HS-5 (cell line): ENCODE measurements at regions not wholly inside any gene's neighbourhood (a gene's known extent, or its start where the extent isn't known, plus 50 kb on each side); places are given as distances from the start of the nearest gene placed in this dataset.

ENCODE experiments used
- DNase-seq: peaks from one replicate; pipeline ENCODE4 v3.0.0-alpha.2; 2012; ENCODE audit warnings: low read depth

DNA sequence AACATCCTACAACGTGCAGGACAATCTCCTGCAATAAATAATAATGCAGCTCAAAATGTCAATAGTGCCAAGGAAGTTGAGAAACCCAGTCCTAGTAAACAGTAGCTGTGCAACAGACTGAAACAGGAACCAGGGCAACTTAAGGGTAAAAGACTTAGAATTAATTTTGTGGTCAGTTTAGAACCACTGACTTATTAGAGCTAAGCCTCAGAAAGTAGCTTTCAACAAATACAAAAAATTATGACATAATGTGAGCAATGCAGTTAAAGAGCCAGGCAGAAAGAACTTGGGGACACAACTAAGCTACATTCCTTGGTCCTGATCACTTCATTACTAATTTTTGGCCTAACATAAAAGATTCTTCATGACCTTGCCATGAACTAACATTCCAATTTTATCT lies 195.4 kb downstream of the MACC1 start:
- no peak for DNase-seq

- DNase-seq: no peak
Measured at GRCh38 chr7:20021066-20021465, 196.1 kb downstream of the MACC1 start.

DNA sequence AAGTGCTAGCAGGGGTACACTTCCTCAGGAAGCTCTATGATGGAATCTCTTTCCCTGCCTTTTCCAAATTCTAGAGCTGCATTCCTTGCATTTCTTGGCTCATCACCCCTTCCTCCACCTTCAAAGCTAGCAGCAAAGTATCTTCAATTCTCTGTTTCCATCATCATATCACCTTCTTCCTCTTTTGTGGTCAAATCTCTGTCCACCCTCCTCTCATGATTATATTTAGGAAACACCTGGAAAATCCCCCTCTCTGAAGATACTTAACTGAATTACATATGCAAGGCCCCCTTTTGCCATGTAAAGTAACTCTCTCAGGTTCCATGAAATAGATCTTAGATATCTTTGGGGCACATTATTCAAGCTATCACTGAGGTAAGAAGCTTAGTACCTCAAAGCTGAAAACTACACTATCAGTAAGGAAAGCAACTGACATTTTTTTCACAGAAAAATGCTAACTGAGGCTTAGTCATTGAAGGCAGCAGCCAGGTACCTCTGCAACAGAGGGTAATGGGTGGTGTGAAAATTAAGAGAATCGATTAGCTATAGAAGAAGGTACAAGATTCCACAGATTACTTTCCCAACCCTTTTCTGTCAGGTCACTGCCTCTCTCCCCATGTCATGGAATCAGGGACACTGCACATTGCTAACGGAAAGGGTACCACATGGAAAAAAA lies 197.3 kb downstream of the MACC1 start:
- DNase-seq: no peak

DNA sequence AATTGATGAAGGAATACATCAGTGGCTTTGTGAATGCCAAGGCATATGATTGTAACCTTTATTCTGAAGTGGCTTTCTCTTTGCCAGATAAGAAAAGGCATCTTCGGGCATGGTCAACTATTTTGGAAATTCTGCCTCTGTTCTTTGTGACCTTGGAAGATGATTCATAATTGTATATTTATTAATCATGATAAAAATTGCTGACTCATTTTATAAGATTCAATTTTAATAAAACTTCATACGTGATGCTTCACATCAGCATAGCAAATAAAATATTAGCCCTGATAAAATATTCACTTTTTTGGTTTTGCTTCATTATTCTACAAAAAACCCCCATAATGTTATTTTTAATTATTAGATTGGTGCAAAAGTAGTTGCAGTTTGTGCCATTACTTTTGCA lies 200.5 kb downstream of the MACC1 start:
- no peak for DNase-seq

- no peak for DNase-seq
Measured at GRCh38 chr7:20013536-20013935, 203.6 kb downstream of the MACC1 start.

- DNase-seq: no peak
Measured at GRCh38 chr7:20012100-20012499, 205.1 kb downstream of the MACC1 start.

DNA sequence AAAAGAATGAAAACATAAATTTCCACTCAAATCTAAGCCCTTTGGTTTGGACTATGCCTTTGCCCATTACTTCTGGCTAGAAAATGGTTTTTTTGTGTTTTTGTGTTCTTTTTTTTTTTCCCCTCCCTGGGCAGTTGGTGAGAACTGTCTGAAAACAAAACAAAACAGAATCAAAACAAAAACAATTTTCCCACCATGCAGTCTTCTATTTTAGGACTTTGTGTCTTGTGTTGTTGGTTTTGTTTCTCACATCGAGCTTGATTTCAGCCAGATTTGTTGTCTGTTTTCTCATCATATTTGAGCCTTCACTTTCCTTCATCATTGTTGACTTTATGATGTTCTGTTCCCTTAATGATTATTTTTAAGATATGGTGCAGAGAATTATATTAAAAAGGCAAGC lies 206.3 kb downstream of the MACC1 start:
- DNase-seq: no peak

- no peak for DNase-seq
Measured at GRCh38 chr7:20007510-20007909, 209.7 kb downstream of the MACC1 start.

GRCh38 chr7:20005081-20005480 lies 212.1 kb downstream of the MACC1 start:
- no peak for DNase-seq

DNA sequence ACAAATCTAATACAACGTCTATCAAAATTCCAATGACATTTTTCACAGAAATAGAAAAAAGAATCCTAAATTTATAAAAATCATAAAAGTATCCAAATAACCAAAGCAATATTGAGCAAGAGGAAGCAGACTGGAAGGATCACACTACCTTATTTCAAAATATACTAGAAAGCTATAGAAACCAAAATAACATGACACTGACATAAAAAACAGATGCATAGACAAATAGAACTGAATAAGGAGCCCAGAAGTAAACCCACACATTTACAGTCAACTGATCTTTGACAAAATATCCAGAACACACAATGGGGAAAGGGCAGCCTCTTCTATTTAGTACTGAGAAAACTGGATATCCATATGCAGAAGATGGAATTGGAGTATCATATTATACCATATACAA lies 217.5 kb downstream of the MACC1 start:
- DNase-seq: no peak

DNA sequence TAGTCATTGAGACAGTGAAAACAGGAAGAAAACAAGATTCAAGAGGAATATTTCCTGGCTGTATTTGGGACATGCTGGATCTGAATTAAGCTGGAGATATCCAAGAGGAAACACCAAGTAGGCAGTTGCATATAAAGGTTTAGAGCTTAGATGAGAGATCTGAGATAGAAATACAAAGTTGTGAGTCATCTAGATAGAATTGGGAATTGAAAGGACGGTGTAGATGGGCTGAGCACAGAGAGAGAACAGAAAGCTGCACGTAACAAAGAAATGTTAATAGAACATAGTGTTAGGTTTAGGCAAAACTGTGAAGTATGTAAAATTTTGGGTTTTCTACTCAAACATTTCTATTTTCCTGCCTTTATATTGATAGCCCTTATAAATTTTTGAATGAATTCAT lies 218.5 kb upstream of the TMEM196 start:
- DNase-seq: no peak

DNA sequence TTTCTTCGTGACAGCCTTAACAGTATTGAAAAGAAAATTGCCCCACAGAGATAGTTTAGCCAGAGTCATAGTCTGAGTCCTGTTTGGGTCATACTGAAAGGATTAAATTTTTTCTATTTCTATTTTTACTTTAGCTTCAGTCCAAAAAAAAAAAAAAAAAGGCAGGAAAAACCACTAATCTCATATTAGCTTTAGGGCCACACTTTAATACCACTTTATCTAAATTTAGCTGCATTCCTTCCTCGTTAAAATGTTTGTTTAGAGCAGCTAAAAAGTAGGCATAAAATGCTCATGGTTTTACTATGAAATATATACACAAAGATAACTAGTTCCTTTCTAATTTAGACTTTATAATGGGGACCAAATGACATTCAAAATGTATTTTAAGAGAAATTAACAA lies 216.5 kb upstream of the TMEM196 start:
- no peak for DNase-seq

DNA sequence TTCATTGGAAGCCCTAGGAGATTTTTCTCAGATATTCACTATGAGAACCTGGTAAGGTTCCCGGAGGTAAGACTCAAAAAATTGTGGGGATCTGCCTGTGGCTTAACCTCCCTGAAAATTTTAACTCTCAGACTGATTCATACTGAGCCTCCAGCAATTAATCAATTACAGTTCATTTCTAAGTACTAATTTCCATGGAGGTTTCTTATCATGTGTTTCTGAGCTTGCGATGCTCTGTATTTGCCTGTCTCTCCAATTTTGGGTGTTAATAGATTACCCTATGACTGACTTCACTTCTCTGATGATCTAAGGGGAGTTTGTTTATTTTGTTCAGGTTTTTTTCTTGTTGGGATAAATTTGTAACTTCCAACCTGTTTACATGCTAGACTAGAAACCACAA lies 215.4 kb upstream of the TMEM196 start:
- no peak for DNase-seq

DNA sequence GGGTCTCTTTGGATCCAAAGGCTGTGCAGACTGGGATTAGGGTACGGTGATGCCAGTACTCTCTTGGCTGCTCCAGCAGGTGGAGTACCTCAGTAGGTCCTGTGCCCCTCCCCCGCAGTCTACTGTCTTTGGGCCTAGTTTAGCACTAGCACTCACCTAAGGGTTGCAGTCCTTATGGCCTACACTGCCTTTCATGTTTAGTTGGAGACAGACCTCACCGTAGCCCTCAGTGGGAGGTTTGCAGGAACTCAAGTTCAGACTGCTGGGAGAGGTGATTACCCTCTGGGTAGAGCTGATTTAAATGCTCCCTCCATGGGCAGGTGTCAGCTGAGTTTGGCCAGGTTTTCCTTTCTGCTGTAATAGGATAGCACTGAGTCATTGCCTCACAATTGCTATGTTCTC lies 210.8 kb upstream of the TMEM196 start:
- no peak for DNase-seq

DNA sequence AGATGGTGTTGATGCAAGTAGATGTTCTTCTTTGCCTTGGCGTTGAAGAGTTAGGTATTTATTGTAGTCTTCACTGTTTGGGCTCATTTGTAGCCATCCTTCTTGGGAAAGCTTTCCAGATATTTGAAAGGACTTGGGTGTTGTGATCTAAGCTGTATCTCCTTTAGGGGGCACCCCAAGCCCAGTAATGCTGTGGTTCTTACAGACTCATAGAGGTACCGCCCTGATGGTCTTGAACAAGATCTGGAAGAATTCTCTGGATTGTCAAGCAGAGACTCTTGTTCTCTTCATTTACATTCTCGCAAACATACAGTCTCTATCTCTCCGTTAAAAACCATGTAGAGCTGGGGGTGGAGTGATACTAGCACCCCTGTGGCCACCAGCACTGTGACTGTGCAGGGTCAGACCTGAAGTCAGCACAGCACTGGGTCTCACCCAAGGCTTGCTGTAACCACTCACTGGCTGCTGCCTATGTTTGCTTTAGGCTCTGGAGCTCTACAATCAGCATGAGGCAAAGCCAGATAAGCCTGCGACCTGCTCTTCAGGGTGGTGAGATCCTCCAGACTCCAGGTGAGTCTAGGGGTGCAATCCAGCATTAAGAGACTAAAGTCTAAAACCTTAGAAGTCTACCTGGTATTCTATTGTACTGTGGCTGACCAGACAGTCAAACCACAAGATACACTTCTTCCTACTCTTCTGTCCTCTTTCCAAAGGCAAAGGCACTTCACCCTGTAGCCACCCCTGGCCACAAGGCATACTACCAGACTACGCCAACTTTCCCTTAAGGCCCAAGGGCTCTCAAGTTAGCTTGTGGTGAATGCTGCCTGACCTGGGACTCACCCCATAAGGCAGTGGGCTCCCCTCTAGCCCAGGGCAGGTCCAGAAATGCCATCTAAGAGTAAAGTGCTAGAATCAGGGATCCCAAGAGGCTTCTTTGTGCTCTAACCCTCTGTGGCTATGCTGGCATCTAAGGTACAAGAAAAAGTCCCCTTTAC lies 209.7 kb upstream of the TMEM196 start:
- DNase-seq: peak; percentile 31

DNA sequence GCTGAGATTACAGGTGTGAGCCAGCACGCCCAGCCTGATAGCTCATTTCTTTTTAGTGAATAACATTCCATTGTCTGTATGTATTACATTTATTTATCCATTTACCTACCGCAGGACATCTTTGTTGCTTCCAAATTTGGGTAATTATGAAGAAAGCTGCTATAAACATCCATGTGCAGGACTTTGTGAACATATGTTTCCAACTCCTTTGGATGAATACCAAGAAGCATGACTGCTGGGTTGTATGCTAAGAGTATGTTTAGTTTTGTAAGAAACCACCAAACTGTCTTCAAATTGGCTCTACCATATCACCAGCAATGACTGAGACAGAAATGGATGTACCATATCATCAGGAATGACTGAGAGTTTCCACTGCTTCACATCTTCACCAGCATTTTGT lies 200.2 kb upstream of the TMEM196 start:
- DNase-seq: no peak

GRCh38 chr7:19972876-19973275 lies 199.5 kb upstream of the TMEM196 start:
- DNase-seq: no peak

DNA sequence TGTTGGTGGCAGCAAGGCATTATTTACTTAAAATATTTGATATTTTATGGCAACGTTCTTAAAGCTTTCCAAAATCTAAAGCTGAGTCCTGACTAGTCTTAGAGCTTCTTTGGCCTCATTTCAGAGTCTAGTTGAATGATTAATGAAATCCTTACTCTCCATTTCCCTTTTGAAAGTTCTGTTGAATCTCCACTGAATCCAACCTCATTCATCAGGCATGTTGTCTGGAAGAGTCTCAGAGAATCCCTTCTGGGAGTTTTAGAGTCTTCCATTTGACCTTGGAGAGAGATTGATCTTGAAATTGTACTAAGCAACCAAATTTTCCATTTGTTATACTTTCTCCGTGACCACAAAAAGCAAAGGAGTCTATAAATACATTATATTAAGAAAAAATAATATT lies 198.5 kb upstream of the TMEM196 start:
- DNase-seq: no peak

- no peak for DNase-seq
Measured at GRCh38 chr7:19970514-19970913, 197.1 kb upstream of the TMEM196 start.

GRCh38 chr7:19969859-19970493 lies 196.6 kb upstream of the TMEM196 start:
- DNase-seq: no peak

GRCh38 chr7:19964246-19964645 lies 190.8 kb upstream of the TMEM196 start:
- no peak for DNase-seq

- DNase-seq: no peak
Measured at GRCh38 chr7:19963695-19964094, 190.3 kb upstream of the TMEM196 start.

DNA sequence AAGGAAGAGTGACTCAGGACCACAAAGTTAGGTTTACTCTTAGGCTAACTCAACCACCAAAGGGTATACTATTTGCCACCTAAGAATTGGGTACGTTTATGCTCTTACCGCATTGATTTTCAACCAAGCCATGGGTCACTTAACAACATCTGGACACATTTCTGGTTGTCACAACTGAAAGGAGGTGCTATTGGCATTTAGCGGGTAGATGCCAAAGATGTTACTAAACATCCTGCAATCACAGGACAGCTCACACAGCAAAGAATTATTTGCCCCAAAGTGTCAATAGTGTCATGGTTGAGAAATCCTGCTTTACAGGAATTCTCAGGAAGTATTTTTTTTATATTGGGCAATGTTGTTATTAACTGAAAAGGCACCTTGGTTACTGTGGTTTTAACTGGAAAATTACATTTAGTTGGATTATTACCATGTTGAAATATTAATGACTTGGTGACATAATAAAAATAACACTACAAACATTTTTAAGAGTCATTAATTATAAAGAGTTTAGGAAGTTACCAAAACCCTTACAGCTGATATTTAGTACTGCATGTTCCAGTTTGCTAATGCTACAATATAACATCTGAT lies 185.0 kb upstream of the TMEM196 start:
- DNase-seq: peak; percentile 99
